ENCODE measurements at regions not wholly inside any gene's neighbourhood (a gene's known extent, or its start where the extent isn't known, plus 50 kb on each side); places are given as distances from the start of the nearest gene placed in this dataset.

DNA sequence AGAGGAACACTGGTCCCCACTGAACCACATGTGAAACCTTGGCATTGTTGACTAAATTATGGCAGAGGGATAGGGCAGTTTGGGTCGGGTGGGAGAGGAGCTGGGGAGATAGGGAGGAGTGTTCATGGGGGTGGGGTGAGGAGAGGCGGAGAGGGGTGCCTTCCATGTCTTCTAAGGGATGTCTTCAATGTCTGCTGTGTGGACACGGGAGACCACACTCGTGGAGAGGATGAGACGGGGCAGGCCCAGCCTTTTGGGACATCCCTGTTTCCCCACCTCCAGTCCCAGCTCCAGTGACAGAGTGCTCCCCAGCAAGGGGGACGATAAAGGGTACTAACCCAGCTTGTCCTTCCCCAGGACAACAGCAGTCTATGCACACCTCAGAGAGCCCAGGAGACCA, 146.4 kb upstream of the MAMLD1 start:
- no peak for TF ChIP-seq CTCF (conservative IDR thresholded peaks at IDR 0.05 in 1 of 2, IDR thresholded peaks at IDR 0.05 in 1 of 2; ENCODE audit: extremely low read depth in 1 of 2, insufficient read depth in 1 of 2, low read depth in 1 of 2, low read length in 2 of 2)
- TF ChIP-seq EZH2 (IDR thresholded peaks at IDR 0.05; ENCODE audit: borderline replicate concordance, low read length) = no peak
